ENCODE measurements at regions not wholly inside any gene's neighbourhood (a gene's known extent, or its start where the extent isn't known, plus 50 kb on each side); places are given as distances from the start of the nearest gene placed in this dataset.

GRCh38 chr3:64818196-64818595 is 130.4 kb upstream of the ADAMTS9 start:
- DNase-seq (ENCODE audit: low read depth in 1 of 2, low spot score in 2 of 2): no peak
- Histone ChIP-seq H3K27ac (no peak overlapping the region), H3K4me1 (replicated peaks) (no peaks in the 10 kb centered on the region; the same call in 1 of the 2 replicates), H3K27me3 (replicated peaks) (no peaks in the 10 kb centered on the region), H3K9me3 (replicated peaks) (no peaks in the 10 kb centered on the region), H3K4me3 (no peak overlapping the region), H3K36me3 (no peaks in the 10 kb centered on the region)

GRCh38 chr3:64816355-64816754 is 128.6 kb upstream of the ADAMTS9 start:
- Histone ChIP-seq H3K27ac (no peak overlapping the region), H3K9me3 (replicated peaks) (no peaks in the 10 kb centered on the region), H3K4me1 (replicated peaks) (no peaks in the 10 kb centered on the region; the same call in 1 of the 2 replicates), H3K4me3 (no peak overlapping the region), H3K27me3 (replicated peaks) (no peaks in the 10 kb centered on the region), H3K36me3 (no peaks in the 10 kb centered on the region)
- DNase-seq (ENCODE audit: low read depth in 1 of 2, low spot score in 2 of 2): no peak

- no peak overlapping the region for H3K27ac ChIP-seq
- no peaks in the 10 kb centered on the region for H3K27me3 ChIP-seq (replicated peaks)
- H3K9me3 ChIP-seq (replicated peaks): no peaks in the 10 kb centered on the region
- no peak for DNase-seq (ENCODE audit: low read depth in 1 of 2, low spot score in 2 of 2)
- H3K4me3 ChIP-seq: no peak overlapping the region
- H3K36me3 ChIP-seq: no peaks in the 10 kb centered on the region
- no peaks in the 10 kb centered on the region; the same call in 1 of the 2 replicates for H3K4me1 ChIP-seq (replicated peaks)
These were observed 128.0 kb upstream of the ADAMTS9 start for GRCh38 chr3:64815789-64816188.

GRCh38 chr3:64815195-64815631 is 127.4 kb upstream of the ADAMTS9 start:
- Histone ChIP-seq H3K9me3 (replicated peaks) (no peaks in the 10 kb centered on the region), H3K27ac (no peak overlapping the region), H3K4me3 (no peak overlapping the region), H3K36me3 (no peaks in the 10 kb centered on the region), H3K27me3 (replicated peaks) (no peaks in the 10 kb centered on the region), H3K4me1 (replicated peaks) (no peaks in the 10 kb centered on the region; the same call in 1 of the 2 replicates)
- no peak for DNase-seq (ENCODE audit: low read depth in 1 of 2, low spot score in 2 of 2)

GRCh38 chr3:64814351-64814750 is 126.6 kb upstream of the ADAMTS9 start:
- no peaks in the 10 kb centered on the region for H3K36me3 ChIP-seq
- H3K4me1 ChIP-seq (replicated peaks): no peaks in the 10 kb centered on the region; the same call in 1 of the 2 replicates
- no peak for DNase-seq (ENCODE audit: low read depth in 1 of 2, low spot score in 2 of 2)
- no peak overlapping the region for H3K4me3 ChIP-seq
- no peaks in the 10 kb centered on the region for H3K9me3 ChIP-seq (replicated peaks)
- H3K27me3 ChIP-seq (replicated peaks): no peaks in the 10 kb centered on the region
- no peak overlapping the region for H3K27ac ChIP-seq

GRCh38 chr3:64813326-64813725 is 125.5 kb upstream of the ADAMTS9 start:
- DNase-seq (ENCODE audit: low read depth in 1 of 2, low spot score in 2 of 2): no peak
- Histone ChIP-seq H3K27me3 (replicated peaks) (no peaks in the 10 kb centered on the region), H3K4me1 (replicated peaks) (no peaks in the 10 kb centered on the region; the same call in 1 of the 2 replicates), H3K9me3 (replicated peaks) (no peaks in the 10 kb centered on the region), H3K4me3 (no peak overlapping the region), H3K36me3 (no peaks in the 10 kb centered on the region), H3K27ac (no peak overlapping the region)

- Histone ChIP-seq H3K4me3 (no peak overlapping the region), H3K27me3 (replicated peaks) (no peaks in the 10 kb centered on the region), H3K36me3 (no peaks in the 10 kb centered on the region), H3K4me1 (replicated peaks) (no peaks in the 10 kb centered on the region; the same call in 1 of the 2 replicates), H3K27ac (no peak overlapping the region), H3K9me3 (replicated peaks) (no peaks in the 10 kb centered on the region)
- DNase-seq (ENCODE audit: low read depth in 1 of 2, low spot score in 2 of 2): no peak
These were observed 121.3 kb upstream of the ADAMTS9 start for GRCh38 chr3:64809086-64809485.

GRCh38 chr3:64808061-64808460 is 120.3 kb upstream of the ADAMTS9 start:
- H3K4me3 ChIP-seq: no peak overlapping the region
- no peaks in the 10 kb centered on the region for H3K27me3 ChIP-seq (replicated peaks)
- H3K9me3 ChIP-seq (replicated peaks): no peaks in the 10 kb centered on the region
- no peak for DNase-seq (ENCODE audit: low read depth in 1 of 2, low spot score in 2 of 2)
- H3K27ac ChIP-seq: no peak overlapping the region
- no peaks in the 10 kb centered on the region for H3K4me1 ChIP-seq (replicated peaks)
- H3K36me3 ChIP-seq: no peaks in the 10 kb centered on the region

GRCh38 chr3:64806668-64807605 is 119.1 kb upstream of the ADAMTS9 start:
- Histone ChIP-seq H3K4me3 (no peak overlapping the region), H3K36me3 (no peaks in the 10 kb centered on the region), H3K4me1 (replicated peaks) (peaks cover 5% of the 10 kb centered on the region; the same call in 1 of the 2 replicates), H3K27me3 (replicated peaks) (no peaks in the 10 kb centered on the region), H3K9me3 (replicated peaks) (no peaks in the 10 kb centered on the region), H3K27ac (no peak overlapping the region)
- no peak for DNase-seq (ENCODE audit: low read depth in 1 of 2, low spot score in 2 of 2)

- Histone ChIP-seq H3K4me3 (no peak overlapping the region), H3K9me3 (replicated peaks) (no peaks in the 10 kb centered on the region), H3K27me3 (replicated peaks) (no peaks in the 10 kb centered on the region), H3K4me1 (replicated peaks) (peaks cover 6% of the 10 kb centered on the region; the same call in 1 of the 2 replicates), H3K36me3 (no peaks in the 10 kb centered on the region), H3K27ac (no peak overlapping the region)
- DNase-seq (ENCODE audit: low read depth in 1 of 2, low spot score in 2 of 2): no peak
These were observed 118.2 kb upstream of the ADAMTS9 start for GRCh38 chr3:64805978-64806377.

- peaks cover 6% of the 10 kb centered on the region; the same call in 1 of the 2 replicates for H3K4me1 ChIP-seq (replicated peaks)
- no peaks in the 10 kb centered on the region for H3K9me3 ChIP-seq (replicated peaks)
- H3K27me3 ChIP-seq (replicated peaks): no peaks in the 10 kb centered on the region
- no peak overlapping the region for H3K4me3 ChIP-seq
- no peak for DNase-seq (ENCODE audit: low read depth in 1 of 2, low spot score in 2 of 2)
- no peaks in the 10 kb centered on the region for H3K36me3 ChIP-seq
- no peak overlapping the region for H3K27ac ChIP-seq
These were observed 117.4 kb upstream of the ADAMTS9 start for GRCh38 chr3:64805248-64805647.

GRCh38 chr3:64803469-64803868 is 115.7 kb upstream of the ADAMTS9 start:
- Histone ChIP-seq H3K36me3 (no peaks in the 10 kb centered on the region), H3K4me1 (replicated peaks) (peaks cover 6% of the 10 kb centered on the region; the same call in 1 of the 2 replicates), H3K27ac (no peak overlapping the region), H3K4me3 (no peak overlapping the region), H3K27me3 (replicated peaks) (no peaks in the 10 kb centered on the region), H3K9me3 (replicated peaks) (no peaks in the 10 kb centered on the region)
- DNase-seq (ENCODE audit: low read depth in 1 of 2, low spot score in 2 of 2): no peak

- Histone ChIP-seq H3K9me3 (replicated peaks) (no peaks in the 10 kb centered on the region), H3K27ac (no peak overlapping the region), H3K27me3 (replicated peaks) (no peaks in the 10 kb centered on the region), H3K4me1 (replicated peaks) (peaks cover 6% of the 10 kb centered on the region; the same call in 1 of the 2 replicates), H3K36me3 (no peaks in the 10 kb centered on the region), H3K4me3 (no peak overlapping the region)
- DNase-seq (ENCODE audit: low read depth in 1 of 2, low spot score in 2 of 2): peak in 1 of 2 experiments; percentile 17
These were observed 114.7 kb upstream of the ADAMTS9 start for GRCh38 chr3:64802460-64802859.

- H3K27ac ChIP-seq: no peak overlapping the region
- H3K27me3 ChIP-seq (replicated peaks): no peaks in the 10 kb centered on the region
- no peaks in the 10 kb centered on the region for H3K9me3 ChIP-seq (replicated peaks)
- no peaks in the 10 kb centered on the region for H3K36me3 ChIP-seq
- H3K4me3 ChIP-seq: no peak overlapping the region
- peaks cover 6% of the 10 kb centered on the region; the same call in 1 of the 2 replicates for H3K4me1 ChIP-seq (replicated peaks)
- no peak for DNase-seq (ENCODE audit: low read depth in 1 of 2, low spot score in 2 of 2)
These were observed 114.1 kb upstream of the ADAMTS9 start for GRCh38 chr3:64801856-64802255.

Measured in SJSA1 (cell line).